NCI-H69 (cell line): ENCODE measurements at regions not wholly inside any gene's neighbourhood (a gene's known extent, or its start where the extent isn't known, plus 50 kb on each side); places are given as distances from the start of the nearest gene placed in this dataset.

Experiments used
- DNase-seq: peaks from one replicate; lab custom pipeline; 2025; lab: John Stamatoyannopoulos, UW

GRCh38 chr9:90097237-90097636 is 492.4 kb downstream of the GADD45G start:
- DNase-seq, result peak; percentile 30

DNA sequence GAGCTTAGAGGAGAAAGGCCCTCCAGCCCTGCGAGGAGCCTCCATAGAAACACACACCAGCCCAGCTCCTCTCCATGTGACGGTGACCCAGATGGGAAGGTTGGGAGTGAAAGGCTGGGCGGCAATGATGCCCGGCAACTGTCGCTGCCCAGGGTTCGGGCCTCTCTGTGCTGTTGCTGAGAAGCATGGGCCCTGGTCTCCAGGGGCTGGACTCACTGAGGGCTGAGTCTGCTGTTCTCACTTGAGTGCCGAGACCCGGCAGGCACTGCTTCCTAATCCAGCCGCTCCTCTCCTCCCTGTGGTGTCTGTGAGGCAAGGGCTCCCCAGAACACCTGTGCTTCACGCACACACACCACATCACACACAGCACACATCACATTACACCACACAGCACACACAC is 493.6 kb downstream of the GADD45G start:
- peak; percentile 65 for DNase-seq

GRCh38 chr9:90099262-90099963 is 494.6 kb downstream of the GADD45G start:
- peak; percentile 88 for DNase-seq

DNA sequence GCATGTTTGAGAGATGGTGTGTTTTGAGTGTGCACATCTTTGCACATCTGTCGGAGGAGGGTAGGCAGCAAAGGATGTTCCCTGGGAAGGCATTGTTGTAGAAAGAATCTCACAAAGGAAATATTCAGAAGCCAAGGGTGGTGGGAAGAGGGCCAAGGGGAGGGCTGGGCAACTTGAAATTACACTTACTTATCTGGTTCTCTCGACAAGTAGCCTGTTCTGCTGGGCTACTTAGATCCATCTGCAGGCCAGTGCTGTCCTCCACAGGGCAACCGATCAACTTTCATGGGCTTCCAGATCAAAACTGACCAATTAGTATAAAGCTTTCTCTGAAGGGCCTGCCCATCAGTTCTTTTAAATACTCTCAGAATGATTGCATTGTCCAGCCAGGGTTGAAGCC is 495.2 kb downstream of the GADD45G start:
- peak; percentile 67 for DNase-seq

- peak; percentile 98 for DNase-seq
Observed at GRCh38 chr9:90102292-90102901, 497.6 kb downstream of the GADD45G start.

- no peak for DNase-seq
Observed at GRCh38 chr9:90103771-90104170, 499.0 kb downstream of the GADD45G start.

DNA sequence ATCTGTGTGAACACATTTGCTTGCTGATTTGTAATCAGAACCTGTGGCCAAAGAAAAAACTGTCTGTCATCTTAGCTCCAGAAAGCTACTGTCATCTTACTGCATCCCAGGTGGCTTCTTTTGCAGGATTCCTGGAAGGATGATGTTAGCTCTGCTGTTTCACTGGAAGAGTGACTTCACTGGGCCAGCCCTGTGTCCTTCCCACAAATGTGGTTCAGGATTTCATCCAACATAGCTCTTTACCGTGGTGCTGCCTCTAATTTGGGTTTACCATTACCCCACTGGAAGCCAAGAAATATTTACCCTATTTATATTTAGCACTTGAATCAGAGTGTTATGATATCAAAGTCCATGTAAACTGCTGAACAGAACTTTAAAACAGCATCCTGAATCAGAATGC is 501.0 kb downstream of the GADD45G start:
- DNase-seq, result peak; percentile 16

GRCh38 chr9:90107040-90107725 is 502.4 kb downstream of the GADD45G start:
- peak; percentile 94 for DNase-seq

DNA sequence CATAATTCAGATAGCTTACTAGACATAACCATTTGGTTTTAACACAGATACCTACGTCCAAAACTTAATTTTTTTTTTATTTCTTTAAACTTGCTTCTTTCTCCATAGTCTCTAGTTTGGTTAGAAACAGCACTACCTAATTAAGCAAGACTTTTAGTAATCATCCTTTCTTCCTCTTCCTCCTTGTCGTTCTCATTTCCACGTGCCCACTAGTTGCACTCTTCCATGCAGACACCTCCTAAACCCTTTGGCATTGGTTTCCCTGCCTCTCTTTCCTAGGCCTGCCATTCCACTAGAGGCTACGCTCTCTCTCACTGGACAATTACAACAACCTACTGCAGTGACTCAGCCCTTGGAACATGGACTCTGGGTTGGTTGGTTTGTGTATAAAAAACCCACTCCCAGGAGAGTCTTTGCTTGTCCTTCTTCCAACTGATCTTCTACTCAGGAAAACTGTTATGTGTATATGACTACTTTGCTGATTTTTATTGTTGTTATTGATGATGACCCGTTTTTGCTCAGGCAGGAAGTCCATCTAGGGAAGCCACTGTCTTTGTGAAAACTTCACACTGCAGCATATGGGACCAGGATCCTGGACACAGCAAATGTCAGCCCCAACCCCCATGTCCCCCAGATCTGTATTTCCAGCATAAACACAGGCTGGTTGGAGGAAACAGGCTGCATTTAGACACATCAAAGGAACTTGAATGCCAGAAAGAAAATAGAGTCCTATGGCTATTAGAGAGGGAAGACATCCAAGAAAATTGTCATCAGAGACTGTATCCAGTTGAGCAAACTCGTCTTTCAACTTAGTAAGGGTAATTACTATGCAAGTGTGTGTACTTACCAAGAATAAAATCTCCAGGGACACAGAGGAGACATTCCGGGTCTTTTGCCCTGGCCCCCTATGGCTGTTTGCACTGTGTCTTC is 503.2 kb downstream of the GADD45G start:
- DNase-seq, result peak; percentile 88

GRCh38 chr9:90112788-90113187 is 508.0 kb downstream of the GADD45G start:
- DNase-seq, result no peak

DNA sequence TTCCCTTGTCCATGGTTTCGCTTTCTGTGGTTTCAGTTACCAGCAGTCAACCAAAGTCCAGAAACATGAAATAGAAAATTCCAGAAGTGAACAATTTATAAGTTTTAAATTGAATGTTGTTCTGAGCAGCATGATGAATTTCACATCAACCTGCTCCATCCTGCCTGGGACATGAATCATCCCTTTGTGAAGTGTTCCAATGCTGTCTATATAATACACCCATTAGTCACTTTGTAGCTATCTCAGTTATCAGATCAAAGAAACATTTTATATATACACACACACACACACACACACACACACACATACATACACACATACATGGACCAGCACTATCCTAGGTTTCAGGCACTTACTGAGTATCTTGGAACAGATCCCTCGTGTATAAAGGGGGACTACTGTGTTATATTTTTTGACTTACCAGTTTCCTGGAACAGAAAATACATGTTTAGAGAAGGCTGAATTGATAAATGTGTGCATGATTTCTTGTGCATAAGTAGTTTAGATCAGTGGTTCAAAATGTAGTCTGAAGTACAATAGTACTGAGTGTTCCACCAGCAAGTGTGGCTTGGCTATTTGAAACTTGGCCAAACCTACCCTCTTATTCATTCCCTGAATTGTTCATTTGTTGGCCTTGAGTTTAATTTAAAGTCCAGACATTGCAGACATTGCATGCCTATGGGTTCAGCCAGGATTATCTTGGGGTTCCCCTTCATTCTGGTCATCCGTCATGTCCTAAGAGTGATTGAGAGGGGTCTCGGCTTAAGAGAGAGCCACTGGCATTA is 510.0 kb downstream of the GADD45G start:
- no peak for DNase-seq

- no peak for DNase-seq
Observed at GRCh38 chr9:90121762-90122161, 517.0 kb downstream of the GADD45G start.

DNA sequence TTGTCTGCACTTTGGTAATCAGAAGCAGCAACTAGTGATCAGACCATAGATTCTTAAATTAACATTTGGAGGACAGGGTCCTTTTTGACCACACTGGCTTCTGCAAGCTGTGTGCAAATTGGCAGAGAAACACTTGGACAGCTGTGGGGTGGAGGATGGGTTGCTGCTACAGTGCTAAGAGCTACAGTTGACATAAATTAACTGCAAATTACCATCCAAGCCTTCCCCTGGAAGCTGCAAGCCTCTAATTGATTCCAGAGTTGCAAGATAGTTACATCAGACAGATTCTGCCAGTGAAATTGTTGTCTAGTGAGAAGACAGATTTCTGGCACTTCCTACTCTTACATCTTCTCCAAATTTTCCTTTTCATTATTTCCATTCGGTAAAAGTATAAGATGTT is 517.7 kb downstream of the DIRAS2 start:
- DNase-seq, result peak; percentile 99

GRCh38 chr9:90127923-90128322 is 514.7 kb downstream of the DIRAS2 start:
- peak; percentile 34 for DNase-seq

- DNase-seq, result no peak
Observed at GRCh38 chr9:90128587-90129190, 513.9 kb downstream of the DIRAS2 start.

- no peak for DNase-seq
Observed at GRCh38 chr9:90129446-90129845, 513.2 kb downstream of the DIRAS2 start.

DNA sequence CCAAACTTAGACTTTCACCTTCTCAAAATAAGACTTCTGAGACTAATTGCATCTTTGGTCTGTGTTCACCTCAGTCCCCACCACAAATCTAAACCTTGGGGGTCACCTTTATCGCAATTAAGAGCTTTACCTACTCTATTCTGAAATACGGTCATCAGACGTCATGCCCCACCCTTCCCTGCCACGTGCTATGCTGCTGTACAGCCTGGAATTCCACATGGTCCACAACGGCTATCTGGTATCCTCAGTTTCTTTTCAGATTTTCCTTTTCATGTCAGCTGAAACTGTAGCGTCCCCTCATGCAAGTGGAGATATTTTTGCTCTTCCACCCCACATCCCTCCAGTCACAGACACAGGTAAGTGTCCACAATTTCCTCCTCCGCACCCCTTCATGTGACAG is 511.1 kb downstream of the DIRAS2 start:
- no peak for DNase-seq

DNA sequence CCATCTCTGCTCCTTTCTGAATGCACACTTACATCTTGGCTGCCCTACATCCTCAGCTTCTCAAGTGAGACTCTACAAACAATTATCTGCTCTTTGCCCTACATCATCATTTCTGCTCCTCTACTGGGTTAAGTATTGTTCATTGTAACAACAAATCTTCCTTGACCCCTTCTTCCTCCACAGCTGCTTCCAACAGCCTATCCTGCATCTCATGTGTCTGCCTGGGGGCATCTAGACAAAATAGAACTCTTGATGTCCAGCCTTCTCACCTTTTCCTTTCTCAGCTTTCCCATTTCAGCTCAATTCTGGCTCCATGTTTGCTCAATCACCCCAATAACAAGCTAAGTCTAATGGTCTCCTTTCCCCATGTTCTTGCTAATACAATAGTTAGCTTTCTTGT is 509.8 kb downstream of the DIRAS2 start:
- DNase-seq, result peak; percentile 75

DNA sequence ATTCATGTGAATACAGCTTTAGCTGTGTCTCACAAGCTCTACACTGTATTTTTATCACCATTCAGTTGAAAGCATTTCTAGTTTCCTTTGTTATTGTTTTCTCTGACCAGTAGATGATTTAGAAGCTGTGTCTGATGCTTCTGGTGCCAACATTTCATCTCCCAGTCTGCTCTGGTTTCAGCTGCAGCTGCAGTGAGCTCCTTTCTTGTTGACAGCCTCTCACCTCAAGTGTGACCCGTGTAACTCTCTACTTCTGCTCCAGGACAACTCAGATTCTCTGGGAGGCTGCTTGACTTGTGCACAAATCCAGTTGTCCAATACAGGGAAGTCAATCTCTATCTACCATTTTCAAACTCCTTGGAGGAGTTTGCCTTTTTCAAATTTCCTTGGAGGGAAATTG is 504.8 kb downstream of the DIRAS2 start:
- peak; percentile 51 for DNase-seq

DNA sequence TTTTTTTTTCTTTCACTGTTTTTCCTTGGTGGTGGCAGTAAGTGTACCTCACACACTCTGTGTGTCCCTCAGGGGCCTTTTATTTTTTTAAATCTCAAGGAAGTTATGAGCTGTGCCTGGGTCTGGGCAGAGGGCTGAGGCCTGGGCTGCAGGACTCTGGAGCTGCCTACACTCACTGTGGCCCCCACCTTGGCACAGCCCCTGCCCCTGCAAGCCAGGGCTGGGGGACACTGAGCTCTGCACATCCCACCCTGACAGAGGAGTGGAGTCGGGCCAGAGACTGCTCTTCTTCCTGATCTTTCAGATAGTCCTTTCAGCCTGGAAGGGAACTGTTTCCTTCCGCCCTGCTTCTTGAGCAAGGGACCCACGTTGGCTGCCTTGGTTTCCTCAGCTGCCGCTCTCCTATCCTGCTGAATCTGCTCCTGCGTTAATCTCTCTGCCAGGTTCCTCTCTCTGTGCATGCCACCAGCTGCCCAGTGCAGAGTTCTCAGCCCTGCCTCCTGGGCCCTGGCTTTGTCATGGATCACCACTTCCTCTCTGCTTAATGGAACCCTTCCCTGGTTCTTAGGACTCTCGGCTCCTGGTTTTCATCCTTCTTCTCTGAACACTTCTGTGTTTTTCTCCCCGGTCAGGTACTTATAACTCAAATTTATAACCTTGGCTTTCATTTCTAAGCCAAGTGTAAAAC is 502.3 kb downstream of the DIRAS2 start:
- DNase-seq, result peak; percentile 23
